ENCODE measurements at regions not wholly inside any gene's neighbourhood (a gene's known extent, or its start where the extent isn't known, plus 50 kb on each side); places are given as distances from the start of the nearest gene placed in this dataset.
"Not testable (repeated sequence)": the region's sequence is repeated elsewhere in the genome, so short reads cannot be mapped to it uniquely, and the experiment has no call there.

- no peak for DNase-seq (ENCODE audit: low read depth, low spot score)
Observed at GRCh38 chr13:91238036-91238435, 109.5 kb upstream of the MIR17HG start.

GRCh38 chr13:91240341-91240740, 107.1 kb upstream of the MIR17HG start:
- no peak for DNase-seq (ENCODE audit: low read depth, low spot score)

GRCh38 chr13:91241221-91241933, 106.1 kb upstream of the MIR17HG start:
- DNase-seq (ENCODE audit: low read depth, low spot score) = no peak

- no peak for DNase-seq (ENCODE audit: low read depth, low spot score)
Observed at GRCh38 chr13:91242652-91243051, 104.8 kb upstream of the MIR17HG start.

- DNase-seq (ENCODE audit: low read depth, low spot score) = no peak
Observed at GRCh38 chr13:91245288-91245687, 102.2 kb upstream of the MIR17HG start.

- no peak for DNase-seq (ENCODE audit: low read depth, low spot score)
Observed at GRCh38 chr13:91247768-91248167, 99.7 kb upstream of the MIR17HG start.

GRCh38 chr13:91248249-91248648, 99.2 kb upstream of the MIR17HG start:
- no peak for DNase-seq (ENCODE audit: low read depth, low spot score)

- DNase-seq (ENCODE audit: low read depth, low spot score) = no peak
Observed at GRCh38 chr13:91249370-91249769, 98.1 kb upstream of the MIR17HG start.

- no peak for DNase-seq (ENCODE audit: low read depth, low spot score)
Observed at GRCh38 chr13:91249861-91250260, 97.6 kb upstream of the MIR17HG start.

- not testable (repeated sequence) for DNase-seq (ENCODE audit: low read depth, low spot score)
Observed at GRCh38 chr13:91251573-91251972, 95.9 kb upstream of the MIR17HG start.

- no peak for DNase-seq (ENCODE audit: low read depth, low spot score)
Observed at GRCh38 chr13:91264484-91264883, 83.0 kb upstream of the MIR17HG start.

GRCh38 chr13:91269237-91269636, 78.2 kb upstream of the MIR17HG start:
- no peak for DNase-seq (ENCODE audit: low read depth, low spot score)

GRCh38 chr13:91270031-91270430, 77.5 kb upstream of the MIR17HG start:
- no peak for DNase-seq (ENCODE audit: low read depth, low spot score)

- DNase-seq (ENCODE audit: low read depth, low spot score) = no peak
Observed at GRCh38 chr13:91272235-91272777, 75.2 kb upstream of the MIR17HG start.

- DNase-seq (ENCODE audit: low read depth, low spot score) = no peak
Observed at GRCh38 chr13:91273675-91274074, 73.8 kb upstream of the MIR17HG start.

- DNase-seq (ENCODE audit: low read depth, low spot score) = no peak
Observed at GRCh38 chr13:91277013-91277676, 70.3 kb upstream of the MIR17HG start.

- DNase-seq (ENCODE audit: low read depth, low spot score) = no peak
Observed at GRCh38 chr13:91278291-91278690, 69.2 kb upstream of the MIR17HG start.

- no peak for DNase-seq (ENCODE audit: low read depth, low spot score)
Observed at GRCh38 chr13:91278888-91279287, 68.6 kb upstream of the MIR17HG start.

- no peak for DNase-seq (ENCODE audit: low read depth, low spot score)
Observed at GRCh38 chr13:91280801-91281200, 66.7 kb upstream of the MIR17HG start.

GRCh38 chr13:91284335-91284734, 63.2 kb upstream of the MIR17HG start:
- no peak for DNase-seq (ENCODE audit: low read depth, low spot score)

GRCh38 chr13:91286317-91286716, 61.2 kb upstream of the MIR17HG start:
- no peak for DNase-seq (ENCODE audit: low read depth, low spot score)

GRCh38 chr13:91291078-91291477, 56.4 kb upstream of the MIR17HG start:
- DNase-seq (ENCODE audit: low read depth, low spot score) = no peak

GRCh38 chr13:91292630-91293221, 54.8 kb upstream of the MIR17HG start:
- DNase-seq (ENCODE audit: low read depth, low spot score) = no peak
